Forelimb muscle (tissue), 1 donor: ENCODE measurements at regions not wholly inside any gene's neighbourhood (a gene's known extent, or its start where the extent isn't known, plus 50 kb on each side); places are given as distances from the start of the nearest gene placed in this dataset.

ENCODE experiments used
- DNase-seq: peaks from one replicate; pipeline ENCODE4 v3.0.0-alpha.2; 2013; ENCODE audit warnings: low read depth

DNA sequence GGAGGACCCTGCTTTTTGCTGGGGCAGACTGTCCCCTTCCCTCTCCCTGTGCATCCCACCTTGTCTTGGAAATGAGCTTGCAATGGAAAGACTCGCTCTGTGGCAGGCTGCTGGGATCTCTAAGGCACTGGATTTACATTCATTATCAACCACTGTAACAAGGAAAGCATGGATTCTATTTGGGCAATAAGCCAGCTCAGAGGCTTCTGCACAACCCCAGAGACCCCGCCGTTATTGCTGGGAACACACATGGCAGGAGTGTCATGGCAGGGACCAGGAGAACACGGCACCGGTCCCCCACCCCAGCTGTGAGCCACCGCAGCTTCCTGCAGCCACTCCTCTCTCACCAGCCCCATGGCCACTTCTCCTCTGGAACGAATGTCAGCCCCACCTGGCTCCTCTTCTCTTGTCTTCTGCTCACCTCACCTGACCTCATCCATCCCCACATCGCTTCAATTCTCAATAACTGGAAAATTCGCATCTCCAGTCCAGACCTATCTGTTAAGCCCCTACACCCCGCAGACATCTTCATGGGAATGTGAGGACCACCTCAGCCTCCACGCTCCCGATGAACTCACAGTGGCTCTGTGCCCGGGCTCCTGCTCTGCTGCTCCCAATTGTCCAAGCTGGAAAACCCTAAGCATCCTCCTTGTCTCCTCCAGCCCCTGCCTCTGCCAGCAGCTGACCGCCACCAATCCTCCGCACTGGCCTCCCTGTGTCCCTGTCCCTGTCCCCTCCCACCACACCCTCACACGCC is 181.5 kb downstream of the USP12 start:
- DNase-seq = no peak

- no peak for DNase-seq
Measured at GRCh38 chr13:26989261-26989956, 182.2 kb downstream of the USP12 start.

DNA sequence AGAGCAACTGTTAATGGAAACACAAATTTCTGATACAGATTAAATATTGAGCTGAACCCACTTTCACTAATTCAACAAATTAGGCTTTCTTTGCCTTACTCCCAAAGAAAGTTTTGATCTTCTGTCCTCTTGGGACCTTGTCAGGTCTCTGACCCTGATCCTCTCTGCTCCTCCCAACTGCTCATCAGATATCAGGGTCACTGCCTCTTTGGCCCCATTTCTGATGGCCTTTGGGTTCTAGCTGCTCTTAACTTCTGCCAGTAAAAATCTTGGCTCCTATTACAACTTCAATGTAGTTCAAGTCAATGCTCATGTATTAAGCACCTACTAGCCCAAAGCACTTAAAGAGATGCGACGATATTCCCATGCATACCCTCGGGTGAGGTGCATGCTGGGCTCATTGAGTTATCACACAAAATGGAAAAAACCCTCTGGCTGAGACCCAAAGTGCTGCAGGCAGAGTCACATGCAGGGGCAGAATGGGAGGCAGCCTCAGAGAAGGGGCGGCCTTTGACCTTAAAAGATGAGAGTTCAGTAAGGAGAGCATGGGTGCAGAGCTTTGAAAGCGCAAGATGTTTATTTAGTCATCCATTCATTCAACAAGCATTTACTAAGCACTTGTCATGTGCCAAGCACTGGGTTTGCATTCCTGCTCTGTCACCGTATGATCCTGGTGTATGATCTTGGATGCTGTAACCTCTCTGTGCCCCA is 183.4 kb downstream of the USP12 start:
- DNase-seq = no peak

DNA sequence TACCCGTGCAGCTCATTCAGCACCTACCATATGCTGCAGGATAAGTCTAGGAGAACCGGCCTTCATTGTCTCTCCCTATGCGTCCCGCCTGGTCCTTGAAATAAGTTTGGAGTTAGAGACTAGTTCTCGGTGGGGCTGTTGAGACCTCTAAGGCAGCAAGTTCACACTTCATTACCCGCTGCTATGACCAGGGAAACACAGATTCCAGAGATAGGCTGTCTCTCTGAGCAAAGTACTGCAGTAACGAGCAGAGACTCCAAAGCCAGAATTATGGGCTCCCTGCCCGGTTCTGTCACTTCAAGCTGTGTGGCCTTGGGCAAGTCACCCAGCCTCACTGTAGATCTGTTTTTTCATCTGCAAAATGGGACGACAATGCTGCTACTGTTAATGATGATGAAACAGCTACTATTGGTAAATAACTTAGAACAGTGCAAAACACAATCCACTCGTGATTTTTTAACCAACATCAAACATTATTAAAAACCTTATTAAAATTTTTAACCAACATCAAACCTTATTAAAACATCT is 184.1 kb downstream of the USP12 start:
- no peak for DNase-seq

- peak; percentile 46 for DNase-seq
Measured at GRCh38 chr13:26985285-26985878, 186.2 kb downstream of the USP12 start.

GRCh38 chr13:26984337-26984736 is 187.3 kb downstream of the USP12 start:
- DNase-seq = no peak

DNA sequence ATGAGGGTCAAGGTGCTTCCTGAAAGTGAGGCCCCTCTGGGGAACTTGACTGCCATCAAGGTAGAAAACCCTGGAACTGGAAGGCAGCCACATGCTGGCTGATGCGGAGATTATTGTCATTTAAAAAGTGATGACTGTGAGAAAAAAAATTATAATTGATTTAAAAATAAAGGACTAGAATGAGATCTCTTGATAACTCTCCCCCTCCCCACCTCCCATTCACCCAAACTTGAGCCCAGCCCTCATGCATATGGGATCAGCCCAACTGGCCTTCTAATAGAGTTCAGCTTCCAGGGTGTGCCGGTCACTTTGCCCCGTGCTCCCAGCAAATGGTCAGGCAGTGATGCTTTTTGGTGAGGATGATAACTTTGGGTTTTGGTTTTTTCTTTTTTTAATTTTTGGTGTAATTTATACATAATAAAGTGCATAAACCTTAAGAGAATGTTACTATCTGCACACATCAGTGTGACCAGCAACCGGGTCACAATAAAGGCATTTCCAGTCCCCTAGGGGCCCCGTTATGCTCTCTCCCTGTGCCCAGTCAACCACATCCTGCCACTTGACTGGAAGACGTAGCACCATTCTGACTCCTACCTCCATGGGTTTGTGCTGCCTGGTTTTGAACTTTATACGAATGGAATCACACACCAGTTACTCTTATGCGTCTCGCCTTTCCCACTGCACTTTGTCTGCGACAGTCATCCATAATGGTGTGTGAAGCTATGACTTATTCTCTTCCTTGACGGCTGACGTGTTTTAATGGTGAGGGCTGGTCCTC is 187.9 kb downstream of the USP12 start:
- DNase-seq = no peak

GRCh38 chr13:26980099-26981031 is 191.2 kb downstream of the USP12 start:
- DNase-seq = no peak

DNA sequence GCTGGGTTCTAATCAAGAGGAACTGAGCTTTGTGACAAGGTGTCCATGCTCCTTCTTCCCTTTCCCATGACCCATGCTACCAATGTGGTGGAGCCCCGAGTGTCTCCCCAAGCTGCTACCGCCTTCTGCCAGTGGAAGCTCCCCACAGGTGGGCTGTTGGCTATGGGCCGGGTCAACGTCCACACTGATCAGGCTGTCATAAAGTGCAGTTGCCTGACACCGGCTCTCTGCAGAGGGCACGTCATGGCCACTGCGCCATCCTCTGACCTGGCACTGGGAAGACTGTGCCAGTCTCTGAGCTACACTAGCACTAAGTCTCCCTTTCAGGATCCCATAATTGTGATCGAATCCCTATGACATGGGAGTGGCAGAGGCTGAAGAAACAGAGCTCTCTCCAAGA is 192.3 kb downstream of the USP12 start:
- DNase-seq = no peak

GRCh38 chr13:26978081-26978860 is 193.3 kb downstream of the USP12 start:
- DNase-seq = no peak

GRCh38 chr13:26977541-26977940 is 194.1 kb downstream of the USP12 start:
- no peak for DNase-seq

DNA sequence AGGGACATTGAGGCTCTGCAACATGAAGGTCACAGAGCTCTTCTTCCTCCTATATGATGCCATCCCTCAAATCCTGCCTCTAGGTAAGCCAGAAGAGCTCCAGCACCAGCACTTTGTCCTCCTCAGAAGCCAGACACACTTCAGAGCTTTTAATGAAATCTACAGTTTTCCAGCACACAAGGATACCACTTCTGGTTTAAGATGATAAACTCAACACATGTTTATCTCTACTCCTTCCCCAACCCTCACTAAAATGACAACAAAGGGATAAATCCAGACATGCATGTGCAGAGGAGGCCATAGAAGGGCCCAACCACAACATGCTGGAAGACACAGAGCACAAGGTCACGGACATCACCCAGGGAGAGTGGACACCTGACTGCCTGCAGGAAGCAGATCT is 195.3 kb downstream of the USP12 start:
- no peak for DNase-seq

- DNase-seq = no peak
Measured at GRCh38 chr13:26973946-26974345, 197.7 kb downstream of the USP12 start.

DNA sequence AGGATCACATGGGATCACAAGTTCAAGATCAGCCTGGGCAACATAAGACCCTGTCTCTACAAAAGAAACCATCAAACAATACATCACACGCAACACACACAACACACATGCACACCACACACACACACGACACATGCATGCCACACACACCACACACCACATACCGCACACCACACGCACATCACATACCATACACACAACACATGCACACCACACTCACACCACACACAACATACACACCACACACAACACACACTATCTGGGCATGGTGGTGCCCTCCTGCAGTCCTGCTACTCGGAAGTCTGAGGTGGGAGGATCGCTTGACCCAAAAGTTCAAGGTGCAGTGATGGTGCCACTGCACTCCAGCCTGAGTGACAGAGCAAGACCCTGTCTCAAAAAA is 198.3 kb downstream of the USP12 start:
- no peak for DNase-seq

DNA sequence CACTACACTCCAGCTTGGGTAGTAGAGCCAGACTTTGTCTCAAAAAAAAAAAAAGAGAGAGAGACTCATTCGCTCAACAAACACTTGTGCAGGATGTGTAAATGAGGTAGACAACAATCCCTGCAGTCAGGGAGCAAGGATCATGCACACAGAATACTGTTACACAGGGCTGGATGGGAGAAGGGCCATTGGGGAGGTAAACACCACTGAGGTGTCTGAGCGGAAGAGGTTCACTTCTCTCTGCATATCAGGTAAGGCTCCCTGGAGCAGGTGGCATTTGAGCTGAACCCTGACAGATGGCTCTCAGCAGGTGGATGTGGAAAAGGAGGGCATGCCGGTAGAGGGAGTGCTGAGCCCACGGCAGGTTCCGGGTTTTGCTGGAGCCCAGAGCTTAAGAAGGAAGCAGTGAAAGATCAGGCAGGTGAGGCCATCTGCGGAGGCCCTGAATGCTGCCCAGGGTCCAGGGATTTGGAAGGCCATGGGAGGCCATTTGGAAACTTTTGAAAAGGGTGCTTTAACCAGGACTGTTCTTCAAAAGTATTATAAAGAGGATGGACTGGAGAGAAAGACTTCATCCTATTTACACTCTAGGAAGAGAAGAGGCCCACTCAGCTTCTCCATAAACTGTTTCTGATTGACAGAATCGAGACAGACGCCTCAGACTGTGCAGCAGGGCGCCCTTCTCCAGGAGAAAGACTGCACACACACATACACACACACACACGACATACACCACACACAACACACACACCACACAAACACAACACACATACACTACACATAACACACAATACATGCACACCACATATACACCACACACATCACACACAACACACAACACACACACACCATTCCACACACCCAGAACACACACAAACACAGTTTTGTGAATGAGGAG is 199.4 kb downstream of the USP12 start:
- no peak for DNase-seq

GRCh38 chr13:26968431-26969341 is 202.9 kb downstream of the USP12 start:
- DNase-seq = no peak
